ENCODE measurements at regions not wholly inside any gene's neighbourhood (a gene's known extent, or its start where the extent isn't known, plus 50 kb on each side); places are given as distances from the start of the nearest gene placed in this dataset.

DNA sequence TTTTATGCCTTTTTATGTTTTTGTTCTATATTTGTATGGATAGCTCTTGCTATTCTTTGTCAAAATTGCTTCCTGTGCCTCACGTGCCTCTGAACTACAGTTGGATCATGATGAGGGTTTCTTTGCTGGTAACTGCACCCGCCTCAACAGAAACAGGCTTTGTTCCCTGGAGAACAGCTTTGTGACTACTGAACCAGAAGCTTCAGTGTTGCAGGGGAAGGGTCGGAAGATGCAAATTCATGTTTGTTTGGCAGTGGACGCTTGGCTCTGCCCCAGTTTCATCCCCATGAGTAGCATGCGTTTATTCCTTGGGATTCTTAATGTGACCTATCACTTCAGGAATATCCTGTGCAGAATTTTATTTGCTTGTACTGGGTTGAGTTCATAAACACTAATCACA, 959.1 kb upstream of the WWC1 start:
- H3K27me3 Mint-ChIP-seq = no peaks in the 10 kb centered on the region
- H3K4me1 Mint-ChIP-seq = no peaks in the 10 kb centered on the region
- H3K36me3 Mint-ChIP-seq (ENCODE audit: insufficient read depth) = no peaks in the 10 kb centered on the region
- H3K9me3 Mint-ChIP-seq = peaks cover 10% of the 10 kb centered on the region
- no peak overlapping the region for H3K27ac Mint-ChIP-seq (ENCODE audit: low read depth)
- ATAC-seq (replicated peaks; ENCODE audit: extremely low read depth, poor library complexity, severe bottlenecking) (no peak), DNase-seq (ENCODE audit: low spot score in 2 of 2) (no peak)
- no peak overlapping the region for H3K4me3 Mint-ChIP-seq

DNA sequence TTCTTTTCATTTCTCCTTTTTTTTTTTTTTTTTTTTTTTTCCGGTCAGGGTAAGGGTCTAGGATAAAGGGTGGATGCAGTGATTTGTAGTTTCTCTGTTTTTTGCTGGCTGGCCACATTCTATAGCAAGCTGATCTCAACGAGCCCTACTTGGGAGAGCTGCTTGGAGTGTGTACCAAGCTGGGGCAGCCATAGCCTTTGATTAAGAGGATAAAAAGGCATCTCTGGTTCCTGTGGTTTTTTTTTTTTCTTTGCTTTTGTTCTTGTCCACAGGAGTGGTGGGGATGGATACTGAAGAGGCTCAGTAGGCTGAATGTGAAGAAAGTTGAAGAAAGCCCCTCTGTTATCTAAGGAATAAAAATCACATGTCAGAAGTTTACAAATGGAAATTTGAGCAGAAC, 955.3 kb upstream of the WWC1 start:
- no peak overlapping the region for H3K27ac Mint-ChIP-seq (ENCODE audit: low read depth)
- DNase-seq (ENCODE audit: low spot score in 2 of 2) = no peak
- H3K36me3 Mint-ChIP-seq (ENCODE audit: insufficient read depth) = no peaks in the 10 kb centered on the region
- H3K9me3 Mint-ChIP-seq = peaks cover 6% of the 10 kb centered on the region
- H3K4me1 Mint-ChIP-seq = no peaks in the 10 kb centered on the region
- H3K27me3 Mint-ChIP-seq = no peaks in the 10 kb centered on the region
- H3K4me3 Mint-ChIP-seq = no peak overlapping the region
- ATAC-seq (replicated peaks; ENCODE audit: extremely low read depth, poor library complexity, severe bottlenecking) = no peak

DNA sequence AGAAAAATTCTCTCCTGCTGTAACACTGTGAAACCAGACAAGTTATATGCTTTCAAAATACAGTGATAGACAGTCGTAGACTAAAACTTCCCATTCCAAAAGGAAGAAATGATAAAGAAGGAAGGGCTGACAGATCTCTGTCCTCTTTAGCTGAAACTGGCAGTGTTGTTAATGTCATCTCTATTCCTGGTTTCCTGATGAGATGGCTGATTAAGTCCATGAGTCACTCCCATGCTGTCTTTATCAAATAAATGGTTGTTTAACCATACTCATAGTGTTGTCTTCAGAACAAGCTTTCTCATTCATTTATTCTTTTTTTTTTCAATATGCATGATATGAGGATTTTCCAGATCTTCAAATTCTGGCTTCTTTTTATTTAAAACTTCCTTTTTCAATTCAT, 952.2 kb upstream of the WWC1 start:
- Mint-ChIP-seq H3K36me3 (ENCODE audit: insufficient read depth) (no peaks in the 10 kb centered on the region), H3K4me3 (no peak overlapping the region), H3K27ac (ENCODE audit: low read depth) (no peak overlapping the region), H3K4me1 (no peaks in the 10 kb centered on the region), H3K9me3 (peaks cover 6% of the 10 kb centered on the region), H3K27me3 (no peaks in the 10 kb centered on the region)
- ATAC-seq (replicated peaks; ENCODE audit: extremely low read depth, poor library complexity, severe bottlenecking) (no peak), DNase-seq (ENCODE audit: low spot score in 2 of 2) (no peak)

DNA sequence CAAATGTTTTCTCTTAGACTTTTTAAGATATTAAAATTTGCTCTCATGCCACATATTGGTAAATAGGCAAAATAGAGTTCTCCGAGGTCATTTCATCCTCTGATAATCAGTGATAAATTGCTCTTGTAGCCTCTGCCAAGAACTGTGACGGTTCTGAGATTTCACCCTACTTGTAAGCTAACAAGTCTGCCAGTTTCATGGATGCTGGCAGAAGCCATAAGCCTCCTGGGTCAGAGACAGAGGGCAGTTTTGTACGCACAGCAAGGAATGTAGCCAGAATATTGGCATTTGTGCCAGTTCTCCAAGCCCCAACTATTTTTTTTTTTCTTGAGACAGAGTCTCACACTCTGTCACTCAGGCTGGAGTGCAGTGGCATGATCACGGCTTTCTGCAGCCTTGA, 945.0 kb upstream of the WWC1 start:
- no peaks in the 10 kb centered on the region for H3K36me3 Mint-ChIP-seq (ENCODE audit: insufficient read depth)
- no peak for ATAC-seq (replicated peaks; ENCODE audit: extremely low read depth, poor library complexity, severe bottlenecking)
- no peak overlapping the region for H3K27ac Mint-ChIP-seq (ENCODE audit: low read depth)
- no peaks in the 10 kb centered on the region for H3K4me1 Mint-ChIP-seq
- H3K27me3 Mint-ChIP-seq = no peaks in the 10 kb centered on the region
- DNase-seq (ENCODE audit: low spot score in 2 of 2) = no peak
- peaks cover 5% of the 10 kb centered on the region for H3K9me3 Mint-ChIP-seq
- no peak overlapping the region for H3K4me3 Mint-ChIP-seq

DNA sequence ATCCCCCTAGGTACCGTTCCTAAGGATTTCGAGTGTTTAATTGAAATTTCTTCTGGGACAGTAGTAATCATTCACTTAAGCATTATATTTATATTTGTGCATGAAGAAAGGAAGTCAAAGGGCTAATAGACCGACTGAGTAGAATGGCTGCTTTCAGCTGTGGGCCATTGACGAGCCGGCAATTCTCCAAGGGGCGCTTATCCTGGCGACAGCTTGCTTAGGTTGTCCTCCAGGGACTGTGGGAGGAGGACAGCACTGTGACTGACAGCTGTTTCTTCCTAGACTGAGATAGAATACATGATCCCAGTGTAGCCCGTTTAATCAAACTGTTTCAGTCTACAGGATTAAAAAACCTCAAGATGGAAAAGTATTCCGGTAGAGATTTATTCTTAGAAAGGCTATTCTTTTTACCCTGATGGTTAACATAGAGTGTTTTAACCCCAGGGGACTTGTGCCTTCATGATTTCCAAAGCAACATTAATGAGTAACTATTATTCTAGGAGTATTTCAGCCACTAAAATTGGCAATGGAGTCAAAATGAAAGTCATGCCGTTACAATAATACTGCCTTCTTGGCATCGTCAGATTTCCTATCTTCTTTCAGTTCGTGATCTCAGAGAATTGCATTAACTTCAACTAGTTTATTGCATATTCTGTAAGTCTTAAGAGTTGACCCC, 943.1 kb upstream of the WWC1 start:
- Mint-ChIP-seq H3K9me3 (peaks cover 5% of the 10 kb centered on the region), H3K27ac (ENCODE audit: low read depth) (no peak overlapping the region), H3K4me3 (no peak overlapping the region), H3K27me3 (no peaks in the 10 kb centered on the region), H3K4me1 (no peaks in the 10 kb centered on the region), H3K36me3 (ENCODE audit: insufficient read depth) (no peaks in the 10 kb centered on the region)
- DNase-seq (ENCODE audit: low spot score in 2 of 2) (no peak), ATAC-seq (replicated peaks; ENCODE audit: extremely low read depth, poor library complexity, severe bottlenecking) (no peak)

DNA sequence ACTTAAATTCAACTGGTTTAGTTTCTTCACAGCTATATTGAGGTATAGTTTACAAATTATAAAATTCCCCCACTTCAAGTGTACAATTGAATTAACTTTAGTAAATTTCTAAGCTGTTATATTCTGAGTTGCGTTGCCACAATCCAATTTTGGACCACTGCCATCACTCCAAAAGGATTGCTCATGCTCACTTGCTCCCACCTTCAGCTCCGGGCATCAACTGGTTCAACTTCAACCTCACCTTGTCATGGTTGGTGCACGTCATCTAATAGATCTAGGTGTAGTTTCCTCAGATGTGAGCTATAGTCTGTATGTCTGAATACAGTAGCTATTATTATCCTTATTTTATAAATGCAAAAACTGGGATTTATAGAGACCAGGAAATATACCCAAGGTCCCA, 942.5 kb upstream of the WWC1 start:
- Mint-ChIP-seq H3K36me3 (ENCODE audit: insufficient read depth) (no peaks in the 10 kb centered on the region), H3K27me3 (no peaks in the 10 kb centered on the region), H3K4me3 (no peak overlapping the region), H3K27ac (ENCODE audit: low read depth) (no peak overlapping the region), H3K4me1 (no peaks in the 10 kb centered on the region), H3K9me3 (peaks cover 5% of the 10 kb centered on the region)
- DNase-seq (ENCODE audit: low spot score in 2 of 2) = no peak
- no peak for ATAC-seq (replicated peaks; ENCODE audit: extremely low read depth, poor library complexity, severe bottlenecking)

DNA sequence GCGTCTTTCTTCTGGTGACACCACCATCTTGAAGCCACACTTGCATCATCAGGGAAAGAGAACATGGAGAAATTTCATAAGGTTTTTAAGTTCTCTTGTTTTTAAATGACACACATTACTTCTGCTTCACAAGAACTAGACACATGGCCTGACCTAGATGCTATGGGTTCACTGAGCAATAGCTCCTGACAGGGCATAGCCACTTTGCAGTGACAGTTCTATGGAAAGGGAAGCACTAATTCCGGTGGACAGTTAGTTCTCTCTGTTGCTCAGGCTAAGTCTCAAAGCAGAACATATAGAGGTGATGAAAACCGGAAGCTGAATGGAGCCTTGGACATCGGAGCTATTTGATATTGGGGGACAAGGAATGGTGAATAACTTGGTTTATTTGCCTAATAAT, 940.1 kb upstream of the WWC1 start:
- H3K36me3 Mint-ChIP-seq (ENCODE audit: insufficient read depth) = no peaks in the 10 kb centered on the region
- H3K4me1 Mint-ChIP-seq = no peaks in the 10 kb centered on the region
- H3K27ac Mint-ChIP-seq (ENCODE audit: low read depth) = no peak overlapping the region

DNA sequence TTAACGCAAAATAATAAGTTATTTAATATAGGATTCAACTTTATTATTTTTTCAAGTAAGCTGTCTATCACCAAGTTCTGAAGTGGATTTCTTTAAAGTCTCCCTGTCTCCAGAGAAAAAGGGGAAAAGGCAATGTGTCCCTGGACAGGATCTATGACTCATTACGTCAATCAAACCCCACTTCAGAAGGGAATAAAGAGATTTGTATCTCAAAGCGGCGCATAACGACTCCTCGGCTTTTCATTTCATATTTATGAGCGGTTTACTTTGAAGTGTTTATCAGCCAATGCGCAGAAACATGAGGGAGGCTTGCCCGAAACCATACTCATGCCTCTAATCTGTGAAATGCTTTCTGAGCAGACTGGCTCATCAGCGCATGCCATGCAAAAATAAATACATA, 938.6 kb upstream of the WWC1 start:
- ATAC-seq (replicated peaks; ENCODE audit: extremely low read depth, poor library complexity, severe bottlenecking) = no peak
- H3K4me3 Mint-ChIP-seq = no peak overlapping the region
- no peaks in the 10 kb centered on the region for H3K27me3 Mint-ChIP-seq
- peaks cover 2% of the 10 kb centered on the region for H3K9me3 Mint-ChIP-seq
- no peaks in the 10 kb centered on the region for H3K36me3 Mint-ChIP-seq (ENCODE audit: insufficient read depth)
- no peaks in the 10 kb centered on the region for H3K4me1 Mint-ChIP-seq
- DNase-seq (ENCODE audit: low spot score in 2 of 2) = no peak
- H3K27ac Mint-ChIP-seq (ENCODE audit: low read depth) = no peak overlapping the region

More for the DNA sequence above, 940.1 kb upstream of the WWC1 start:
- no peak overlapping the region for H3K4me3 Mint-ChIP-seq
- DNase-seq (ENCODE audit: low spot score in 2 of 2) (no peak), ATAC-seq (replicated peaks; ENCODE audit: extremely low read depth, poor library complexity, severe bottlenecking) (no peak)
- no peaks in the 10 kb centered on the region for H3K27me3 Mint-ChIP-seq
- H3K9me3 Mint-ChIP-seq = peaks cover 5% of the 10 kb centered on the region

DNA sequence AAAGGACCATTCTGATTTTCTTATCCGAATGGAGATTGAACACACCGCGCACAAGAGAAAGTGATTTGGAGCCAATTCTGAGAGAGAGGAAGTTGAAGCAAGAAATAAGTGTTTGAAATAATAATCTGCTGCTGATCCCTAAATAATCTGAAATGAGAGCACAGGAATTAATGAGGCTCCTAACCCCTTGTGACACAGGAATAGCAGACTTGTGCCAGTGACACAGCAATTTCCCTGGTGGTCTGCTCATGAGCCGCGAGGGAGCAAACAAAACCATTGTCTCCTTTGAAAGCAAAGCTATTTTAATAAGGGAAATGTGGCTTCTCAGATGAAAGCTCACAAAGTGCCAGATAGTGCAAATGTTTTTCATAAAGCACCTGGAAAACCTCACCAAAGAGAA, 936.1 kb upstream of the WWC1 start:
- Mint-ChIP-seq H3K4me3 (no peak overlapping the region), H3K36me3 (ENCODE audit: insufficient read depth) (no peaks in the 10 kb centered on the region), H3K4me1 (no peaks in the 10 kb centered on the region), H3K27ac (ENCODE audit: low read depth) (no peak overlapping the region), H3K27me3 (no peaks in the 10 kb centered on the region), H3K9me3 (no peaks in the 10 kb centered on the region)
- ATAC-seq (replicated peaks; ENCODE audit: extremely low read depth, poor library complexity, severe bottlenecking) (no peak), DNase-seq (ENCODE audit: low spot score in 2 of 2) (no peak)

DNA sequence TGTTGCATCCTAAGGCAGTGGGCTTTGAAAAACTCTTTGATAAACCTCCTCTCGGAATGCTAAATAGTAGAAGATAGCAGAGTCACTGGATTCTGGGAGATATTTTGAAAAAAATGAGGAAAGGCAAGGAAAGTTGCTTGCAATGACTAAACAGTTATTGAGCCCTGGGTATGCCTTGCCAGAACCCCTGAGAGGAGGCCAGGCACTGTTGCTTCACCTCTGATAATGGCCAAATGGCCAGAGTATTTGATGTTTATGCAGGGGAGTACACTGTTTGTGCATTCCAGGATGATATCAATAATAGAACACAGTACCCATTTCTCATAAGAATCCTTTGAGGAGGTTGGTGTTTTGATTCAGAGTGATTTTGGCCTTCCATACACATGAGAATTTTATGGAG, 935.1 kb upstream of the WWC1 start:
- no peak overlapping the region for H3K4me3 Mint-ChIP-seq
- no peaks in the 10 kb centered on the region for H3K36me3 Mint-ChIP-seq (ENCODE audit: insufficient read depth)
- H3K9me3 Mint-ChIP-seq = no peaks in the 10 kb centered on the region
- no peaks in the 10 kb centered on the region for H3K4me1 Mint-ChIP-seq
- ATAC-seq (replicated peaks; ENCODE audit: extremely low read depth, poor library complexity, severe bottlenecking) (no peak), DNase-seq (ENCODE audit: low spot score in 2 of 2) (no peak)
- no peaks in the 10 kb centered on the region for H3K27me3 Mint-ChIP-seq
- H3K27ac Mint-ChIP-seq (ENCODE audit: low read depth) = no peak overlapping the region

DNA sequence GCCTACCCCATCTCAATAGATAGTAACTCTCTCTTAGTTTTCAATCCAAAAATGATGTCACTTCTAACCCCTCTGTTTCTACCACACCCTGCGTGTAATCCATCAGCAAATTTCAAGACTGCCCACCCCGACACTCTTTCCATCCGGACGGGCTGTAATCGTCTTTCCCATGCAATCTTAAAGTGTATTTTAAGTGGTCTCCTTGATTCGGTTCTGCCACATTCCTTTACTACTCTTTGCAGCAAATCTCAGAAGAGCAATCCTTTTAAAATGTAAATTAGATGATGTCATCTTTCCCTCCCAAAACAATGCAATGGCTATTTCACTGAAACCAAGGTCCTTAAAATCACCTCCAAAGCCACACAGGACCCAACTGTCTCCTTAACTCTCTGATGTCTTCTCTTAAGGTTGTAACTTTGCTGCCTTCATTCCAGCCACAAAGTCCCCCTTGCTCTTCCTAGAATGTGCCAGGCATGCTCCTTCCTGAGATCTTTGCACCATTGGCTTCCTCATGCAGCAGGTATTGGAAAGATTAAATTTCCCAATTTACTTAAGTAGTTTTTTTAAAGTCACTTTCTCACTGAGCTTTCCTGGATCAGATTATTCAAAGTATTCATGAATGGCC, 932.5 kb upstream of the WWC1 start:
- H3K9me3 Mint-ChIP-seq = peaks cover 9% of the 10 kb centered on the region
- no peaks in the 10 kb centered on the region for H3K36me3 Mint-ChIP-seq (ENCODE audit: insufficient read depth)
- H3K27me3 Mint-ChIP-seq = no peaks in the 10 kb centered on the region
- no peaks in the 10 kb centered on the region for H3K4me1 Mint-ChIP-seq
- no peak overlapping the region for H3K27ac Mint-ChIP-seq (ENCODE audit: low read depth)
- DNase-seq (ENCODE audit: low spot score in 2 of 2) (no peak), ATAC-seq (replicated peaks; ENCODE audit: extremely low read depth, poor library complexity, severe bottlenecking) (no peak)
- H3K4me3 Mint-ChIP-seq = no peak overlapping the region

DNA sequence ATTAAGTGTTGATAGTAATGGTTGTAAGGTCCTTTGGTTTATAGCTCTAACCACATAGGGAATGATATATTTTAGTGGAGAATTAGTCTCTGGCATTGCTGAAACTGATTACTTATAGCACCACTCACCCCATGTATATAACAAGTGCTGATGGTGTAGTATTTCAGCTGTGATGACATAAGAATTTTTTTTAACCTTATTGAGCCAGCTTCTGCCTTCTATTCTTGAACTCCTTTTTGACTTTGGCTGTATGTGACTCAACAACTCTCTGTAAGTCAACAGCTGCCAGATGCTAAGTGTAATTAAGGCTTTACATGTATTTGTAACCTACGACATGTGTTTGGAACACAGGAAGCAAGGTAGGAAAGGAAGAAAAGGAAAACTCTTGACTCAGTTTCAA, 929.6 kb upstream of the WWC1 start:
- H3K27me3 Mint-ChIP-seq = no peaks in the 10 kb centered on the region
- H3K36me3 Mint-ChIP-seq (ENCODE audit: insufficient read depth) = no peaks in the 10 kb centered on the region
- H3K9me3 Mint-ChIP-seq = peaks cover 19% of the 10 kb centered on the region
- H3K4me1 Mint-ChIP-seq = no peaks in the 10 kb centered on the region
- DNase-seq (ENCODE audit: low spot score in 2 of 2) = no peak
- no peak overlapping the region for H3K4me3 Mint-ChIP-seq
- H3K27ac Mint-ChIP-seq (ENCODE audit: low read depth) = no peak overlapping the region
- ATAC-seq (replicated peaks; ENCODE audit: extremely low read depth, poor library complexity, severe bottlenecking) = no peak

DNA sequence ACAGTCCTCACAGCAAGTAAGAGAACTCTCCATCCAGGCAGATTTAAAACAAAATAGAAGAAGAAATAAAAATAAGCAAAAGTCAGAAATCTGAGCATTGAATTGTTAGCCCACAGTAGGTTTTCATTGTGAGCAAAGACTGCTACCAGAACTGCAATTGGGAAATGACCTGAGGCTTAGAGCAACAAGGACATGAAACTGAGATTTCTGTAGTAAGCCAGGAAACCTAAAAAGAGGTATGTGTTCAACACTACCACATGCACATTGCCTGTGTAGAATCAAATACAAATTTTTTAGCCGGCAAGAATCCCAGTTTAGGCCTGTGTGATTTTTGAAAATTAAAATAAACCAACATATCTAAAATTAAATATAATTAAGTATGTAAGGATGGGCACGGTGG, 928.4 kb upstream of the WWC1 start:
- no peak for DNase-seq (ENCODE audit: low spot score in 2 of 2)
- ATAC-seq (replicated peaks; ENCODE audit: extremely low read depth, poor library complexity, severe bottlenecking) = no peak
- Mint-ChIP-seq H3K27me3 (no peaks in the 10 kb centered on the region), H3K9me3 (peaks cover 19% of the 10 kb centered on the region), H3K36me3 (ENCODE audit: insufficient read depth) (no peaks in the 10 kb centered on the region), H3K4me1 (no peaks in the 10 kb centered on the region), H3K27ac (ENCODE audit: low read depth) (no peak overlapping the region), H3K4me3 (no peak overlapping the region)
